ENCODE measurements at regions not wholly inside any gene's neighbourhood (a gene's known extent, or its start where the extent isn't known, plus 50 kb on each side); places are given as distances from the start of the nearest gene placed in this dataset.
"Not testable (repeated sequence)": the region's sequence is repeated elsewhere in the genome, so short reads cannot be mapped to it uniquely, and the experiment has no call there.

DNA sequence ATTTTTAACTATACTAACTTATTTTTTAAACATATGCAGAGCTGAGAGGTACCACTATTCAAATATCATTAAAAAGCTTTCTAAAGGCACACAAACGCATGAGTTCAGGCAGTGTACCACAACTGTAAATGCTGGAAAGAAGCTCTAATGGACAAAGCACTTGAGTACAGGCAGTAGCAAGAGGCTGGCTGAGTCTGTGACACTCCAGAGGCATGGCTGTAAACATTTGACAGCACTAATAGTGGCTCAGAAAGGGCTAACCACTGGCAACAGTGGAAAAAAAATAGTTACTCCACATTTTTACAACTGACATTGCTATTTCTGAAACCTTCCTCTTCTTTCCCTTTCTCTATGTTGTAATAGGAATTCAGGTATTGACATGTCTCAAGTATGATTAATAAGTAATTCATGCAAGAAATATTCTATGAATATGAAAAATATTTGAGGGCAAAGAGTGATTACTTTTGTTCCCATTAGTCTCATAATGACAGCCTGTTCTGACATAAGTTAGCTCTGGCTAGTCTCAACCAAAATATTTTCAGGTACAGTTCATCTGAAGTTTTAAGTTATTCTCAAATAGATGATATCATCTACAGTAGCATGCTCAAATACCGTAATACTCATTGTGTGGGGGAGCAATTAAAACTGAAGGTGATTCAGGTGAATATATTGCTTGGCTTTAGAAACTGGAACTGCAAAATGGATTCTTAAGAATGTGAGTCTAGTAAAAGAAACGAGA lies 324.0 kb upstream of the POT1 start:
- DNase-seq (ENCODE audit: low spot score) = no peak

DNA sequence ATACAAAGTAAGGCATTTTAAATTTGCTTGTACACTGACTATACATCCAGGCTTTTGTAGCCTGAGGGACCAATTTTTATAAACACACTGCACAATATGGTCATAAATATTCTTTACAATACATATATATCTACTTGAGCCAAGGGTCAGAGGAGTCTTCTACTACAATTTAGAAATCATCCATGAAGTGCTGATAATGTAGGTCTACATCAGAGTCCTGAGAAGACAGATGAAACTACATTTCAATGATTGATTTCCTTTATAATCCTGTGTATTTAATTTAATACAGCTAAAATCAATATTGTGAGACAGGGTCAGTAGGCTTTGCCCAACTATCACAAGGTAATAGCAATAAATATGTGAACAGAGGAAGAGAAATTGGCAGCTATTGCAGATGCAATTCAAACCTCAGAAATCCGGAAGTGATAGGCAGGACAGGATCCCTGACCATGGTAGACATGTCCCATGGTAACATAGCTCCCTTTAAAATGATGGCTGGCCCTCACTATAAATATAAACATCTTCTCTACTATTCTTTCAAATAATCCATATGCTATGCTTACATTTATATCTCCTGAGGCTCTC lies 318.0 kb upstream of the POT1 start:
- no peak for DNase-seq (ENCODE audit: low spot score)

DNA sequence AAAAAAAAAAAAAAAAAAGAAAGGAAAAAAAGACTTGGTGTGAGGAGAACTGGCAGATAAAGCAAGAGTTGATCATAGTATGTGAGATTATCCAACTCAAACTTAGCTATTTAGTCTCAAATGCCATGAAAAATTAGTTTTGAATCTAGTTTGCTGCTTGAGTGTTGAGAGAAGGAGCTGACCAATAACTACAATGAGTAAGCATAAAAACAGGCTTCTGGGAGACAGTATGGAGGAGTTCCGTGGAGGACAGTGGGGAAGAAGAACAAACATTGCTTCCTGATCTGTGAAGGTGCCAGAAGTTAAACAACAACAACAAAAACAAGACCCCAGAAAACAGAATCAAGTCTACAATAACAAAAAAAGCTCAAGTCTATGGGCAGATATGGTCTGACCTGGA lies 317.1 kb upstream of the POT1 start:
- no peak for DNase-seq (ENCODE audit: low spot score)

DNA sequence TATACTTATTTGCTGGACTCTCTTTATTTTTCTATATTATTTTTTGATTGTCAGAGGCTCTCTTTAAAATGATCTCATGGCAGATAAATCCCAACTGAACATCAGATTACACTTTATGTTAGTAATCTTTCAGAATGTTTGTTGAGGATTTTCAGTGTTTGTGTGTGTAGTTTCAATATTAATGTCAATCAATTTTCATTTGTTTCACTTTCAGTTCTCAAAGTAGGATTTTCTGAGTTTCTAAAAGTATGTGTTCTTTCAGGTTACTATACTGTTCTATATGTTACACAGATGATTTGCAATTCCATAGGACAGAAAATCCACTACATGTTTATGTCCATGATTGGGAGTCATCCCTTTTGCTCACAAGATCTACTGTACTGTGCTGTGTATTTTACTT lies 311.9 kb upstream of the POT1 start:
- DNase-seq (ENCODE audit: low spot score) = no peak

DNA sequence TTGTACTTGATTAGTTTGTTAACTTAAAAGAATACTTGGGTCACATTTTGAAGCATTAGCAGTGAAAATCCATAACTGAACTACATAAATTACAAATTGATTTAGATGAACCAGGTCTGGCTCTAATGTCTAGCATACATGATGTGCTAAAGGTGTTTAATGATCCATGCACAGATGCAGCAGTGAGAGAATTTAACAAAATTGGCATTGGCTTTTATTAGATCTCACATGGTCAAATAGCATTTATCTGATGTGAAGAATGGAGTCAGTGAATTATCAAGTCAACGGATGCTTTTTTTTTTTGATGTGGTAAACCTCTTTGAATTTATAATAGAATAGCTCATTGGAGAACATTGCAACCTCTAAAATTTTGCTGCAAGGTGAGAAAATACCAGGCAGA lies 293.0 kb upstream of the POT1 start:
- no peak for DNase-seq (ENCODE audit: low spot score)

DNA sequence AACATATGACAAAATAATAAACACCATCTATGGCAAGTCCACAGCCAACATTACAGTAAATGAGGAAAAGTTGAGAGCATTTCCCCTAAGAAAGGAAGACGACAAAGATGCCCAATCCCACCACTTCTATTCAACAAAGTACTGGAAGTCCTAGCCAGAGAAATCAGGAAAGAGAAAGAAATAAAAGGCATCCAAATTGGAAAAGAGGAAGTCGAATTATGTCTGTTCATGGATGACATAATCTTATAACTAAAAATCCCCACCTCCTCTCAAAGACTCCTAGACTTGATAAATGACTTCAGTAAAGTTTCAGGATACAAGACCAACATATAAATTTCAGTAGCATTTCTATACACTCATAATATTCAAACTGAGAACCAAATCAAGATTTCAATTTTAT lies 288.5 kb upstream of the POT1 start:
- no peak for DNase-seq (ENCODE audit: low spot score)

DNA sequence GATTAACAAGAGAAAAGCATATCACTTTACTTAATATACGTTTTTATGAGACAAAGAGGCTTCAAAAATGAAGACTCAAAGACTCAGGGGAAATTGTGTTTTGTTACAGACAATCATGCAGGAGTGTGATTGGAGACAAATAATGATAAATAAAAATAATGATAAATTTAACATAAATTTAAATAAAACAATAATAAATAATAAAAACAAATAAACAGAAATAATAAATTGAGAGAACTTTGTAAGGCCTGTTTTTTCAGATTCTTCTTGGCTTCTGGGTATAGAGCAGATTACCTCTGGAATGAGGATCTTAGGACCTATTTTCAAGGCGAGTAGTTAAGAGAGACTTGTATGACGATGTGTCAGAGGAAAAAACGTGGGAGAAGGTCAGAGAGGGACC lies 271.4 kb upstream of the POT1 start:
- no peak for DNase-seq (ENCODE audit: low spot score)

DNA sequence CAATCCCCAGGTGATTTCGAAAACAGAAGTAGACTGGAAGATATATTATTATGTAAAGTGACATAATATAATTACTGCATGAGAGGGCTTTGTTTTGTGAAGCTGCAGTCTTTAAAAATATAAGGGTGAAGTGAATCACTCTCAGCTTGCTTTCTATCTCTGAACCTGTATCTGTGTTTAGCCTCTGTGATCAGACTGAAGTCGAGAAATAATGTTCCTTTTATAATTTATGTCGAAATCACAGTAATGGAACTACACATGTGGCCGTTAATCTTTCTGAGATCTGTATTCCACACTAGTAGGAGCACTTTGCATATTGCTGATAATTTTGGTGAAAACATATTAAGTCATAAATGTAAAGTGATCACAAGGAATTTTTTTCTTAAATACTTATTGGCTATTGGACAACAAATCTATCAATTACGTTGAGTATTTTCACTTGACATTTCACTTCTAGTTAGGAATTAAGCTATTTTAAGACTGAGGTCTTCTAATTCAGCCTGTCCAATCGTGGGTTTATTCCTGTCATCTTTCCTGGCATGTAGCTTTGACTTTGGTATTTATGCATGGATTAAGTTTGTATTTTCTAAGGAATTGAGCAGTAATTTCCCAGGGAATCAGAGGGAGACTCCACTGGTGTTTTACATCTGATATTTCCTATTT lies 268.2 kb upstream of the POT1 start:
- no peak for DNase-seq (ENCODE audit: low spot score)

DNA sequence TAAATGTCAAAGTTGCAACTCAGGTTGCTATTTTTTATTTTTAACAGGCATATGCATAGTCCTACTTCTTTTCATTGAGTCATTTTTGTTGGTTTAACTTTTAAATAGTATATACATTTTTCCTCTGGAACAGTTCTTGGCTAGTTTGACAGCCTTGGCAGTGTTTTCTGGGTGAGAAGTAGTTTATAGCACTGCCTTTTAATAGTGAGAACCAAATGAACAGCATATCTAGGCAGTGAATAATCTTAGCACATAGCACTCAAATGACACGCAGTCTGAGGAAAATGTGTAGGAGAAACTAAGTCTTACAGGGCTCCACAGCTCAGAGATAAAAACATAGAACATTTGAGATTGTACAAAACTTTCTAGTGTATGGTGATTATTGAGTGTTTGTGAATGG lies 265.5 kb upstream of the POT1 start:
- DNase-seq (ENCODE audit: low spot score) = no peak

DNA sequence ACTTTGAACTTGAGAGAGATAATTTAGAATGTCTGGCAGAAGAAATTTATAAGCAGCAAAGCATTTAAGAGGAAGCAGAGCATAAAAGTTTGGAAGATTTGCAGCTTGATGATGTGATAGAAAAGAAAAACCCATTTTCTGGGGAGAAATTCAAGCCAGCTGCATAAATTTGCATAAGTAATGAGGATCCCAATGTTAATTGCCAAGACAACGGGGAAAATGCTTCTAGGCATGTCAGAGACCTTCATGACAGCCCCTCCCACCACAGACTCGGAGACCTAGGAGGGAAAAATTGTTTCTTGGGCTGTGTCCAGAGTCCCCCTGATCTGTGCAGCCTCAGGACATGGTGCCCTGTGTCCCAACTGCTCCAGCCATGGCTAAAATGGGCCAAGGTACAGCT lies 263.6 kb upstream of the POT1 start:
- peak; percentile 14 for DNase-seq (ENCODE audit: low spot score)

DNA sequence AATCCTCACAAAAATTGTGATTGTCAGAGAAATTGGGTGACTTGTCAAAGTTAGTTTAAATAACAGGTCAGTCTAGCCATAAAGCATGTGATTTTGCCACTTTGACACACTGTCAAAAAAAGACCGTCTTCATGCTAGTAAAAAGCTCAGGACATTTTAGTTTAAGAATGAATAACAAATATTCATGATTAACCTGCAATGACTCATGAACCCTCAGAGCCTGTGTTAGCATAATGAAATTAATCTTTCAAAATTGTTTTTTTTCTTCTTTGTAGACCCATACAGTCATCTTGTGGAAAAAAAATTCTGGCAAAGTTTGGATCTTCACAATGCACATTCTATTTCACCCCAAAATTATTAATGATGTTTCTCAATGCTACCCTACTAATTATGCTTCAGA lies 255.2 kb upstream of the POT1 start:
- DNase-seq (ENCODE audit: low spot score) = no peak

DNA sequence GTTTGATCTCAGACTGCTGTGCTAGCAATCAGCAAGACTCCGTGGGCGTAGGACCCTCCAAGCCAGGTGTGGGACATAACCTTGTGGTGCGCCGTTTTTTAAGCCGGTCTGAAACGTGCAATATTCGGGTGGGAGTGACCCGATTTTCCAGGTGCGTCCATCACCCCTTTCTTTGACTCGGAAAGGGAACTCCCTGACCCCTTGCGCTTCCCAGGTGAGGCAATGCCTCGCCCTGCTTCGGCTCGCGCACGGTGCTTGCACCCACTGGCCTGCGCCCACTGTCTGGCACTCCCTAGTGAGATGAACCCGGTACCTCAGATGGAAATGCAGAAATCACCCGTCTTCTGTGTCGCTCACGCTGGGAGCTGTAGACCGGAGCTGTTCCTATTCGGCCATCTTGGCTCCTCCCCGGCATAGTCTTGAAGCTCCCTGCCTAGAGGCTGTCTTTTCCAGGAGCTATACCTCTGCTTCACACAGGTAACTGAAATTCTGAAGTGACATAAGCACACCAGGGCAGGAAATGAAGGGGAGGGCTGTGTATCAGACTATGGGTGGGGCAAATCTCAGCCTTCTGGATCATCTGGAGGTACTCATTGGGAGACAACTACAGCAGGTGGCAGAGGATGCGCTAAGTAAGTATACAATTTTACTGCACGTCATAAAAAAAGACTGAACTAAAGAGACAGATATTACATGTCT lies 252.1 kb upstream of the POT1 start:
- DNase-seq (ENCODE audit: low spot score) = not testable (repeated sequence)

DNA sequence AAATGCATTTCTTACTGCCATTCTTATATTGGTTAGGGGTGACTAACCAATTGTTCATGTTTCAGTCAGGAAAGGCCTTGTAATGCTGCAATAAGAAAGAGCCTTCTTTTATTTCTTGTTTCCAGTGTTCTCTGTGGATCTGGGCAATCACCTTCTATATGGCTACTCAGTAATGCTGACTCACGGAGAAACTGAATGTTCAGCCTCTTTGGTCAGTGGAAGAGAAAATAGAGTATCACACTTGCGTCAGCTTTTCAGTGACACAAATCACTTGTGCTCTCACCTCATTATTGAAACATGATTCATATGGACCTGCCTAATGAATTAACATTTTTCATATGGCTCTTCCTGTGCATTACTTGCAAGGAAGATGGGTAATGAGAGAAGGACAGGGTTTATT lies 243.9 kb upstream of the POT1 start:
- no peak for DNase-seq (ENCODE audit: low spot score)

DNA sequence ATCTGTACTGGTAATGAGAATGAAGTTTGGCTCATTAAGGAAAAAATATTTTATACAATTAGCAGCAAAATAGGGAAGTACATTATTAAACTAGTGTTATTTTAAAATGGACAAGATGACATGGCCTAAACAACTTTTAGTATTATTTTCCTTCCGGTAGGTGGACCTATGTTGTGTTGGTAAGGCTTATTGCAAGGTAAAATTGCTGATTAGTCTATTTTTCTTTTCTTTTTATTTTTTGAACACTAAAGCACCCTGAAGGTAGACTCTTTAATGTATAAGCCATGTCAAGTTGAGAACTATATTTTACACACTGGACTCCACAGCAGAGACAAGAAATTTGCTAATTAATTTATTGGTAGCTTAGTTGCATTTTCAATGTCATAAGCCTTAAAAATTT lies 239.5 kb upstream of the POT1 start:
- DNase-seq (ENCODE audit: low spot score) = no peak

DNA sequence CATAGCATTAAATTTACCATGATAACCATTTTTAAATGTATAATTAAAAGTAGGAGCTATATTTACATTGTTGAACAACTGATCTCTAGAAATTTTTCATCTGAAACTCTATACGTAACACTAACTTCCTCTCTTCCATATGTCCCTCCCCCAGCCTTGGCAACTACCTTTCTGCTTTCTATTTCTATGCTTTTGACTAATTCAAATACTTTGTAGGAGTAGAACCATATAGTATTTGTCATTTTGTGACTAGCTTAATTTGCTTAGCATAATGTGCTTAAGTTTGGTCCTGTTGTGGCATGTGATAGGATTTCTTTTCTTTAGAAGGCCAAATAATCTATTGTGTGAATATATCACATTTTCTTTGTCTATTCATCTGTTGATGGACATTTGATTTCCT lies 225.3 kb upstream of the POT1 start:
- no peak for DNase-seq (ENCODE audit: low spot score)

DNA sequence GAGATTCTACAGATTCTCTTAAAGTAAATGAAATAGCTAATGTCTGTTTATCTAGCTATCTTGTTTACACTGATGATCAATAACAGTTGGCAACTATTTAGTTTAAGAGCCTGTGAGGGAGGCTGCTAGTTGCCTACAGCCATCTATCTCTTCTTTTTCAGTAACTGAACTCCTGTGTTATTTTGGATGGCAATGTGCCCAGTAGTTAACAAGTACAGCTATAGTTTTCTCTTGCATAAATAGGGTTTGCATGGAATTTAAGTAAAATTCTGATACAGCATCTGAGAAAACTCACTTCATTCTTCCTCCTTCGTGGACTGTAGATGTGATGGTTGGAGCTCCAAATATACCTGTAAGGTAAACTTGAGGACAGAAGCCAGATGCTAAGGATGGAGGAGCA lies 219.5 kb upstream of the POT1 start:
- DNase-seq (ENCODE audit: low spot score) = peak; percentile 7

DNA sequence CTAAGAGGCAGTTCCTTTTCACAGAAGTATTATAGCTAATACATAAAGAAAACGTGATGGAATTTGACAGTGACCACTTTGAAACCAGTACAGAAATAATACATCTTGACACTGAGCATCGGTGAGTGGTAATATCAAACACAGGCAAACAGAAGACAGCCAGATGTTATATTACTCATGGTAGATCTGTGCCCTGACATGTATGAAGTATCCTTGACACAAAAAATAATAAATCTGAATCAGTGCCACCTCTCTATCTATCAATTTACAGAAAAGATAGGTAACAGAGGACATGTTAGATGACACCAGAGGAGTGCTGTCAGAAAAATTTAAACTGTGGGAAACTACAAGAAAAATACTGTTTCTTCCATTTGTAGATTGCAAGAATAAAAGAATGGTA lies 217.4 kb upstream of the POT1 start:
- DNase-seq (ENCODE audit: low spot score) = no peak

DNA sequence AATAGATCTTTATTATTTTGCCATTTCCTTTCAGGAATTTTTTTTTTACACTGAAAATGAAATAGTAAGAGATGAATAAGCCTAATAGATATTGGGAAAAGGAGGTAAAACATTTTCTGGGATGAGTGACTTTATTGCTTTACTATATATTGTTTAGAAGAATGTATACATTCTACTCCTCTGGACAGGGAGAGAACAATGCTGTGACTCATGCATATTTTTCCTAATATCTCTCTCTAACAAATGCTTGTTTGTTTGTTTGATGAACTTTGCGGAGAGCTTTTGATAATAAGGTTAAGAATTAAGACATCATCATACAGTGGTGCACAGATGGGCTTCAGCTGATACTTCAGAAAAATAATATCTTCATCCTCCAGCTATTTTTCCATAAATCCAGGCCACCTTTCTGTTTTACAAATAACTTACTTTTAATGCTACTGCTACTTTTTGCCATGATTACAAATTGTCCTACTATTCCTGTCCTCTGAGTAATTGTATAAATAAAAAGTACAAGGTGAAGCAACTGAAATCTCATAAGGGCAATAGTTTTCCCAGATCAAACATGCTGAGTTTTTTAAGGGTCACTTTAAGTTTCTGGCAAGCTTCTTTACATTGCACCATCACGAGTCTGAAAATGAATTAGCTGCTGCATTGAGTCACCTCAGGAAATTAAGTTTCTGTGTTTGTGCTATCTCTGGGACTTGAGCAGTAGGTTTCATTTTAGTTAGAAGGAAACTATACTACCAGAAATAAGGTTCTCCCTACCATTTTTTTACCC lies 207.3 kb upstream of the POT1 start:
- no peak for DNase-seq (ENCODE audit: low spot score)

DNA sequence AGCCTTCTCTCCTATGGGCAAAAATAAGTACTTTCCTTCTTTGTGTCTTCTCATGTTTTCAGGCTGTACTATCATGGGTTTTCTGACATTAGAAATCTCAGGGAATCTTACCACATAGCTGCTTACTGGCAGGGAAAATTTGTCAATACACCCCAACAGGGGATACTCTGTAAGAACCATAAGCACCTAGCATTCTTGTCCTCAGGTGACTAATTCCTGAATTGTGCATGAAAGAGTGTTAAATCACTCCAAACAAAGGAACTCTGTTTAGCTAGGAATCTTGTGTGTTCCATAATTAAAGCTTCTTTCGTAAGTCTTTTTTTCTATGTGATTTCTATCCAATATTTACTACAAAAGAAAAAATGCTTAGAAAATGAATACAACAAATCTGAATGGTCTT lies 206.7 kb upstream of the POT1 start:
- DNase-seq (ENCODE audit: low spot score) = no peak

DNA sequence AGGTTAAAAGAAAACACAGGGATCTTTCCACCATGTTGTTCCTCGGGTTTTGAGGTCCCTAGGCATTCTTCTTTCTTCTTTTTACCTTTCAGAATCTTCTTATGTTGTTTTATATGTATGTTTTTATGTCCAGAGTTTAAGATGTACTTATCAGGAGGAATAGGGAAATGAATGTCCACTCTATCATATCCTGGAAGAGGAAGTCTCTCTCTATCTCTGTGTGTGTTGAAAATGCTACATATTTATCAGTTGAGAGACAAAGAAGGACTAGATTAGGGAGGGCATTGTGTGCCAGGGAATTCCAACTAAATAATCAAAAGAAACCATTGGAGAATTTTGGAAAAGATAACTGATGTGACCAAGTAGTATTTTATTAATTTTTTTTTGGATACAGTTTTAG lies 200.5 kb upstream of the POT1 start:
- DNase-seq (ENCODE audit: low spot score) = no peak

DNA sequence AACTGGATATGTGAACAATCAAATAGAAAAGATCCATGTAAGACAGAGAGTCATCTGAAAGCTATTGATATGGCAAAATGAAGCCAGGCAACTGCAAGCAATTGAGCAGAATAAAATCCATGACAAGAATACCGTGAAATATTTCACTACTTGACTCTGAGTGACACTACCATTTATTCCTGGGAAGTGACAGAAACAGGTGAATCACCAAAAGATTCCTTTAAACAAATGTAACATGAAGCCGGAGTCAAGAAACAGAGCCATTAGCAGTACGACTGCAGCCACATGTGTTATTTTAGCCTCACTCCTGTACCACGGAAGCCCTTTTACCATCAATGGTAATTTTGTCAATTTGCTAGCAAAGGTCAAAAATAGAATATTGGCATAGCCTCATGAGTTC lies 197.7 kb upstream of the POT1 start:
- DNase-seq (ENCODE audit: low spot score) = no peak

DNA sequence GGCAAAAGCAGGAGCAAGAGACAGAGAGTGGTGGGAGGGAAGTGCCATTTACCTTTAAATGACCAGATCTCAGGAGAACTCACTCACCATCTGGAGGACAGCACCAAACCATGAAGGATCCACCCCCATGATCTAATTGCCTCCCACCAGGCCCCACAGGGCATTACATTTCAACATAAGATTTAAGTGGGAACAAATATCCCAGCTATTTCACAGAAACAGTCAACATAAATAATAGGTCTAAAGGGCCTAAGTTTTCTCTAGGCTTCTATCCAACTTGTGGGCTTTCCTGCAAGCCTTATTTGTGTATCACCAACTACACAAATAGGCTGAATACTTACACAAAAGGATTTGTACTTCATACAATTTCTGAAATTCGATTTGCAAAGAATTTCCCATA lies 196.8 kb upstream of the POT1 start:
- no peak for DNase-seq (ENCODE audit: low spot score)

Measured in Ammon's horn (tissue), 1 donor.